Spleen (tissue), 7 donors: ENCODE measurements at regions not wholly inside any gene's neighbourhood (a gene's known extent, or its start where the extent isn't known, plus 50 kb on each side); places are given as distances from the start of the nearest gene placed in this dataset.

Source experiments
- POLR2A ChIP-seq, 3 donors: fragments of 450-650 bp; IDR thresholded peaks; one replicate each; pipeline ENCODE4 v1.5.1; 2017; ENCODE audit warnings: antibody characterized with exemption in 3 of 3, mild to moderate bottlenecking in 1 of 3
- TF ChIP-seq, protein P1 (sequence below), 11 experiments: fragments of 200-600 bp in 7 of 11; fragments of 450-650 bp in 4 of 11; sonication (generic) in 4 of 11; IDR thresholded peaks in 8 of 11; conservative IDR thresholded peaks in 3 of 11; 1 replicate in 7 of 11; 2 replicates in 4 of 11; pipeline versions ENCODE4 v1.4.0 to v1.8.0; 2016 to 2021; ENCODE audit warnings: antibody characterized with exemption in 11 of 11, inconsistent platforms in 4 of 11, mild to moderate bottlenecking in 1 of 11
- donor health status: DM: no; HTN: no; CAD: no; lungs with moderate emphysema.
- donor health status: DM: no; HTN: no; CAD: no.
- donor health status: DM: no; HTN: no; CAD: no.

DNA sequence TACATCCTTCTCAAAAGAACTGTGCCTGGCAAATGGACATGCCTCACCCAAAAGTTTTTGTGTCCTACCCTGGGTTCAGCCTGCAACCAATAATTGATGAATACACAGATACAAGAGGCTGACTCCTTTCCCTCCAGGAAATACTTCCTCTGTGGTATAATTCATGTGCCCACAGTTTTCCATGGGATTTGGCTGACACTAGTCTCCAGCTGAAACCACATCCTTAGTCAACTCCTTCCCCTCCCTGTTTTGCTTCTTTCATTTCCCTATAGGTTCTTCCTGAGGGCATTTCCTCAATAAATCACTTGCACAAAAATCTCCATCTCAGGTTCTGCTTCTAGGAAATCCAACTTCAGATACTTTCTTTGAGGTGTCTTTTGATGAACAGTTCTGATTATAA lies 436.6 kb upstream of the C1orf87 start:
- TF ChIP-seq, protein P1, sequence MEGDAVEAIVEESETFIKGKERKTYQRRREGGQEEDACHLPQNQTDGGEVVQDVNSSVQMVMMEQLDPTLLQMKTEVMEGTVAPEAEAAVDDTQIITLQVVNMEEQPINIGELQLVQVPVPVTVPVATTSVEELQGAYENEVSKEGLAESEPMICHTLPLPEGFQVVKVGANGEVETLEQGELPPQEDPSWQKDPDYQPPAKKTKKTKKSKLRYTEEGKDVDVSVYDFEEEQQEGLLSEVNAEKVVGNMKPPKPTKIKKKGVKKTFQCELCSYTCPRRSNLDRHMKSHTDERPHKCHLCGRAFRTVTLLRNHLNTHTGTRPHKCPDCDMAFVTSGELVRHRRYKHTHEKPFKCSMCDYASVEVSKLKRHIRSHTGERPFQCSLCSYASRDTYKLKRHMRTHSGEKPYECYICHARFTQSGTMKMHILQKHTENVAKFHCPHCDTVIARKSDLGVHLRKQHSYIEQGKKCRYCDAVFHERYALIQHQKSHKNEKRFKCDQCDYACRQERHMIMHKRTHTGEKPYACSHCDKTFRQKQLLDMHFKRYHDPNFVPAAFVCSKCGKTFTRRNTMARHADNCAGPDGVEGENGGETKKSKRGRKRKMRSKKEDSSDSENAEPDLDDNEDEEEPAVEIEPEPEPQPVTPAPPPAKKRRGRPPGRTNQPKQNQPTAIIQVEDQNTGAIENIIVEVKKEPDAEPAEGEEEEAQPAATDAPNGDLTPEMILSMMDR (IDR thresholded peaks at IDR 0.05 in 8 of 11, conservative IDR thresholded peaks at IDR 0.05 in 3 of 11): no peak
- no peak for TF ChIP-seq POLR2A (IDR thresholded peaks at IDR 0.05)
